ENCODE measurements at regions not wholly inside any gene's neighbourhood (a gene's known extent, or its start where the extent isn't known, plus 50 kb on each side); places are given as distances from the start of the nearest gene placed in this dataset.

- Histone ChIP-seq H3K4me3 (no peak overlapping the region), H3K27ac (no peak overlapping the region), H3K4me1 (no peaks in the 10 kb centered on the region), H3K27me3 (peaks cover 91% of the 10 kb centered on the region), H3K36me3 (no peaks in the 10 kb centered on the region), H3K9me3 (no peaks in the 10 kb centered on the region)
- 70% methylated on average over 10 of the region's 11 CpGs for WGBS
- TF ChIP-seq EP300 (IDR thresholded peaks at IDR 0.05) (no peak), POLR2AphosphoS5 (IDR thresholded peaks at IDR 0.05) (no peak), POLR2A (IDR thresholded peaks at IDR 0.05) (no peak), CTCF (IDR thresholded peaks at IDR 0.05) (no peak)
- DNase-seq (ENCODE audit: low spot score in 2 of 2) = no peak
Measured at GRCh38 chr10:100618091-100618615, 82.4 kb downstream of the HIF1AN start.

- no peaks in the 10 kb centered on the region for H3K36me3 ChIP-seq
- H3K4me3 ChIP-seq = no peak overlapping the region
- H3K27ac ChIP-seq = no peak overlapping the region
- no peak for DNase-seq (ENCODE audit: low spot score in 2 of 2)
- no peaks in the 10 kb centered on the region for H3K9me3 ChIP-seq
- H3K27me3 ChIP-seq = peaks cover 91% of the 10 kb centered on the region
- no peaks in the 10 kb centered on the region for H3K4me1 ChIP-seq
- WGBS = 63% methylated on average over 5 of the region's 5 CpGs
- no peak for TF ChIP-seq CTCF (IDR thresholded peaks at IDR 0.05)
- no peak for TF ChIP-seq POLR2A (IDR thresholded peaks at IDR 0.05)
Measured at GRCh38 chr10:100618632-100619255, 83.0 kb downstream of the HIF1AN start.

GRCh38 chr10:100620087-100620835 lies 84.5 kb downstream of the HIF1AN start:
- Histone ChIP-seq H3K4me3 (no peak overlapping the region), H3K27ac (no peak overlapping the region), H3K4me1 (no peaks in the 10 kb centered on the region), H3K27me3 (peaks cover 97% of the 10 kb centered on the region), H3K9me3 (no peaks in the 10 kb centered on the region), H3K36me3 (no peaks in the 10 kb centered on the region)
- WGBS = 74% methylated on average over 4 of the region's 6 CpGs
- no peak for DNase-seq (ENCODE audit: low spot score in 2 of 2)
- TF ChIP-seq CTCF (IDR thresholded peaks at IDR 0.05) = no peak
- TF ChIP-seq POLR2AphosphoS5 (IDR thresholded peaks at IDR 0.05) = no peak
- TF ChIP-seq POLR2A (IDR thresholded peaks at IDR 0.05) = no peak
- no peak for TF ChIP-seq EP300 (IDR thresholded peaks at IDR 0.05)

- DNase-seq (ENCODE audit: low spot score in 2 of 2) = no peak
- H3K36me3 ChIP-seq = no peaks in the 10 kb centered on the region
- H3K9me3 ChIP-seq = no peaks in the 10 kb centered on the region
- H3K4me3 ChIP-seq = no peak overlapping the region
- peaks cover 98% of the 10 kb centered on the region for H3K27me3 ChIP-seq
- WGBS = 19% methylated on average over 31 of the region's 44 CpGs
- no peak for TF ChIP-seq CTCF (IDR thresholded peaks at IDR 0.05)
- no peak for TF ChIP-seq POLR2A (IDR thresholded peaks at IDR 0.05)
- TF ChIP-seq POLR2AphosphoS5 (IDR thresholded peaks at IDR 0.05) = no peak
- TF ChIP-seq EP300 (IDR thresholded peaks at IDR 0.05) = no peak
- H3K27ac ChIP-seq = no peak overlapping the region
- no peaks in the 10 kb centered on the region for H3K4me1 ChIP-seq
Measured at GRCh38 chr10:100621360-100622205, 85.8 kb downstream of the HIF1AN start.

GRCh38 chr10:100622946-100623345 lies 87.2 kb downstream of the HIF1AN start:
- TF ChIP-seq CTCF (IDR thresholded peaks at IDR 0.05) (no peak), POLR2A (IDR thresholded peaks at IDR 0.05) (no peak), POLR2AphosphoS5 (IDR thresholded peaks at IDR 0.05) (no peak), EP300 (IDR thresholded peaks at IDR 0.05) (no peak)
- H3K27ac ChIP-seq = no peak overlapping the region
- H3K4me1 ChIP-seq = no peaks in the 10 kb centered on the region
- DNase-seq (ENCODE audit: low spot score in 2 of 2) = no peak
- H3K36me3 ChIP-seq = no peaks in the 10 kb centered on the region
- peaks cover 97% of the 10 kb centered on the region for H3K27me3 ChIP-seq
- H3K9me3 ChIP-seq = no peaks in the 10 kb centered on the region
- H3K4me3 ChIP-seq = no peak overlapping the region
- WGBS = 80% methylated on average over 7 of the region's 7 CpGs
